ENCODE measurements at regions not wholly inside any gene's neighbourhood (a gene's known extent, or its start where the extent isn't known, plus 50 kb on each side); places are given as distances from the start of the nearest gene placed in this dataset.

- TF ChIP-seq CTCF (IDR thresholded peaks at IDR 0.05; ENCODE audit: insufficient read depth, low read depth, low read length) (no peak), EZH2 (IDR thresholded peaks at IDR 0.05; ENCODE audit: insufficient read depth, low read length) (no peak)
These were observed 63.9 kb downstream of the IL12A start for GRCh38 chr3:160052385-160053047.

All from astrocyte (in vitro differentiated cells and primary cell).